Esophagus muscularis mucosa (tissue), 3 donors: ENCODE measurements at regions not wholly inside any gene's neighbourhood (a gene's known extent, or its start where the extent isn't known, plus 50 kb on each side); places are given as distances from the start of the nearest gene placed in this dataset.

Experiments used
- CTCF ChIP-seq, 3 experiments: fragments of 200-600 bp in 2 of 3; fragments of 450-650 bp in 1 of 3; sonication (generic) in 2 of 3; IDR thresholded peaks; one replicate each; pipeline ENCODE4 v1.5.1; 2017 to 2019; ENCODE audit warnings: antibody characterized with exemption in 3 of 3, mild to moderate bottlenecking in 2 of 3, moderate library complexity in 1 of 3
- POLR2A ChIP-seq: fragments of 450-650 bp; IDR thresholded peaks from one replicate; pipeline ENCODE4 v1.6.1; 2017; ENCODE audit warnings: antibody characterized with exemption, moderate library complexity, mild to moderate bottlenecking, low read depth
- POLR2AphosphoS5 ChIP-seq, 2 donors: sonication (generic); formaldehyde crosslinking; IDR thresholded peaks; one replicate each; pipeline ENCODE4 v1.6.1; 2017; ENCODE audit warnings: antibody characterized with exemption in 2 of 2

- TF ChIP-seq CTCF (IDR thresholded peaks at IDR 0.05) (no peak), POLR2A (no peak), POLR2AphosphoS5 (IDR thresholded peaks at IDR 0.05) (no peak)
Measured at GRCh38 chr1:68890736-68891135, 393.9 kb upstream of the DEPDC1 start.
